ENCODE measurements at regions not wholly inside any gene's neighbourhood (a gene's known extent, or its start where the extent isn't known, plus 50 kb on each side); places are given as distances from the start of the nearest gene placed in this dataset.

GRCh38 chr4:187289371-187289770 is 565.7 kb upstream of the FAT1 start:
- Histone ChIP-seq H3K27ac (ENCODE audit: low read depth, low read length) (no peak overlapping the region), H3K36me3 (ENCODE audit: insufficient read depth, low read length) (no peaks in the 10 kb centered on the region), H3K4me1 (ENCODE audit: insufficient read depth, low read length) (no peaks in the 10 kb centered on the region), H3K4me3 (ENCODE audit: low read length in 2 of 2) (no peak overlapping the region), H3K27me3 (ENCODE audit: insufficient read depth, low read length) (no peaks in the 10 kb centered on the region), H3K9me3 (ENCODE audit: control insufficient read depth in 1 of 2, low read length in 2 of 2) (no peaks in the 10 kb centered on the region)
- no peak overlapping the region for H3K27ac Mint-ChIP-seq
- H3K36me3 Mint-ChIP-seq, result no peaks in the 10 kb centered on the region
- DNase-seq, result no peak
- no peaks in the 10 kb centered on the region for H3K27me3 Mint-ChIP-seq
- H3K4me1 Mint-ChIP-seq, result no peaks in the 10 kb centered on the region
- ChIA-PET CTCF (ENCODE audit: partially characterized antibody) (no interaction called here), POLR2A (ENCODE audit: partially characterized antibody) (no interaction called here)
- intact Hi-C loops (cut with micrococcal nuclease), result no loop called here
- no peak overlapping the region for H3K4me3 Mint-ChIP-seq
- peaks cover 0 to 10% (median 3%) of the 10 kb centered on the region in 8 donors for H3K9me3 Mint-ChIP-seq

GRCh38 chr4:187294861-187295260 is 571.2 kb upstream of the FAT1 start:
- intact Hi-C loops (cut with micrococcal nuclease), result no loop called here
- peaks cover 3 to 26% (median 17%) of the 10 kb centered on the region in 8 donors for H3K9me3 Mint-ChIP-seq
- Histone ChIP-seq H3K27ac (ENCODE audit: low read depth, low read length) (no peak overlapping the region), H3K4me1 (ENCODE audit: insufficient read depth, low read length) (no peaks in the 10 kb centered on the region), H3K27me3 (ENCODE audit: insufficient read depth, low read length) (no peaks in the 10 kb centered on the region), H3K4me3 (ENCODE audit: low read length in 2 of 2) (no peak overlapping the region), H3K9me3 (ENCODE audit: control insufficient read depth in 1 of 2, low read length in 2 of 2) (no peaks in the 10 kb centered on the region), H3K36me3 (ENCODE audit: insufficient read depth, low read length) (no peaks in the 10 kb centered on the region)
- DNase-seq, result no peak
- POLR2A ChIA-PET (ENCODE audit: partially characterized antibody), result no interaction called here
- no peak overlapping the region for H3K4me3 Mint-ChIP-seq
- no peaks in the 10 kb centered on the region for H3K27me3 Mint-ChIP-seq
- CTCF ChIA-PET (ENCODE audit: partially characterized antibody), result no interaction called here
- no peak overlapping the region for H3K27ac Mint-ChIP-seq
- H3K4me1 Mint-ChIP-seq, result no peaks in the 10 kb centered on the region
- H3K36me3 Mint-ChIP-seq, result no peaks in the 10 kb centered on the region

- H3K4me3 ChIP-seq (ENCODE audit: low read length in 2 of 2), result no peak overlapping the region
- no peaks in the 10 kb centered on the region for H3K27me3 ChIP-seq (ENCODE audit: insufficient read depth, low read length)
- Mint-ChIP-seq H3K36me3 (no peaks in the 10 kb centered on the region), H3K4me1 (no peaks in the 10 kb centered on the region), H3K27ac (no peak overlapping the region), H3K4me3 (no peak overlapping the region), H3K9me3 (peaks cover 3 to 27% (median 12%) of the 10 kb centered on the region in 8 donors), H3K27me3 (no peaks in the 10 kb centered on the region)
- CTCF ChIA-PET (ENCODE audit: partially characterized antibody), result no interaction called here
- H3K27ac ChIP-seq (ENCODE audit: low read depth, low read length), result no peak overlapping the region
- H3K36me3 ChIP-seq (ENCODE audit: insufficient read depth, low read length), result no peaks in the 10 kb centered on the region
- DNase-seq, result no peak
- POLR2A ChIA-PET (ENCODE audit: partially characterized antibody), result no interaction called here
- H3K4me1 ChIP-seq (ENCODE audit: insufficient read depth, low read length), result no peaks in the 10 kb centered on the region
- no peaks in the 10 kb centered on the region for H3K9me3 ChIP-seq (ENCODE audit: control insufficient read depth in 1 of 2, low read length in 2 of 2)
- intact Hi-C loops (cut with micrococcal nuclease), result no loop called here
Observed at GRCh38 chr4:187301923-187302322, 578.3 kb upstream of the FAT1 start.

GRCh38 chr4:187302457-187303150 is 578.9 kb upstream of the FAT1 start:
- no peak for DNase-seq
- Histone ChIP-seq H3K4me1 (ENCODE audit: insufficient read depth, low read length) (no peaks in the 10 kb centered on the region), H3K36me3 (ENCODE audit: insufficient read depth, low read length) (no peaks in the 10 kb centered on the region), H3K9me3 (ENCODE audit: control insufficient read depth in 1 of 2, low read length in 2 of 2) (no peaks in the 10 kb centered on the region), H3K4me3 (ENCODE audit: low read length in 2 of 2) (no peak overlapping the region), H3K27ac (ENCODE audit: low read depth, low read length) (no peak overlapping the region), H3K27me3 (ENCODE audit: insufficient read depth, low read length) (no peaks in the 10 kb centered on the region)
- H3K9me3 Mint-ChIP-seq, result peaks cover 2 to 22% (median 8%) of the 10 kb centered on the region in 8 donors
- no peaks in the 10 kb centered on the region for H3K4me1 Mint-ChIP-seq
- intact Hi-C loops (cut with micrococcal nuclease), result no loop called here
- no peaks in the 10 kb centered on the region for H3K27me3 Mint-ChIP-seq
- H3K36me3 Mint-ChIP-seq, result no peaks in the 10 kb centered on the region
- no peak overlapping the region for H3K4me3 Mint-ChIP-seq
- ChIA-PET CTCF (ENCODE audit: partially characterized antibody) (no interaction called here), POLR2A (ENCODE audit: partially characterized antibody) (no interaction called here)
- H3K27ac Mint-ChIP-seq, result no peak overlapping the region

- CTCF ChIA-PET (ENCODE audit: partially characterized antibody), result no interaction called here
- Histone ChIP-seq H3K4me3 (ENCODE audit: low read length in 2 of 2) (no peak overlapping the region), H3K27ac (ENCODE audit: low read depth, low read length) (no peak overlapping the region), H3K9me3 (ENCODE audit: control insufficient read depth in 1 of 2, low read length in 2 of 2) (no peaks in the 10 kb centered on the region), H3K27me3 (ENCODE audit: insufficient read depth, low read length) (no peaks in the 10 kb centered on the region), H3K4me1 (ENCODE audit: insufficient read depth, low read length) (no peaks in the 10 kb centered on the region), H3K36me3 (ENCODE audit: insufficient read depth, low read length) (no peaks in the 10 kb centered on the region)
- DNase-seq, result no peak
- POLR2A ChIA-PET (ENCODE audit: partially characterized antibody), result no interaction called here
- Mint-ChIP-seq H3K4me1 (no peaks in the 10 kb centered on the region), H3K4me3 (no peak overlapping the region), H3K9me3 (peaks cover 0 to 16% (median 6%) of the 10 kb centered on the region in 8 donors), H3K36me3 (no peaks in the 10 kb centered on the region), H3K27me3 (no peaks in the 10 kb centered on the region), H3K27ac (no peak overlapping the region)
- intact Hi-C loops (cut with micrococcal nuclease), result no loop called here
Observed at GRCh38 chr4:187304133-187304532, 580.5 kb upstream of the FAT1 start.

GRCh38 chr4:187307131-187307530 is 583.5 kb upstream of the FAT1 start:
- Mint-ChIP-seq H3K27me3 (no peaks in the 10 kb centered on the region), H3K27ac (no peak overlapping the region), H3K4me3 (no peak overlapping the region), H3K9me3 (peaks cover 0 to 24% (median 5%) of the 10 kb centered on the region in 8 donors), H3K36me3 (no peaks in the 10 kb centered on the region), H3K4me1 (no peaks in the 10 kb centered on the region)
- Histone ChIP-seq H3K4me1 (ENCODE audit: insufficient read depth, low read length) (no peaks in the 10 kb centered on the region), H3K9me3 (ENCODE audit: control insufficient read depth in 1 of 2, low read length in 2 of 2) (no peaks in the 10 kb centered on the region), H3K36me3 (ENCODE audit: insufficient read depth, low read length) (no peaks in the 10 kb centered on the region), H3K27ac (ENCODE audit: low read depth, low read length) (no peak overlapping the region), H3K27me3 (ENCODE audit: insufficient read depth, low read length) (no peaks in the 10 kb centered on the region), H3K4me3 (ENCODE audit: low read length in 2 of 2) (no peak overlapping the region)
- ChIA-PET POLR2A (ENCODE audit: partially characterized antibody) (no interaction called here), CTCF (ENCODE audit: partially characterized antibody) (no interaction called here)
- no peak for DNase-seq
- intact Hi-C loops (cut with micrococcal nuclease), result no loop called here

- Histone ChIP-seq H3K27ac (ENCODE audit: low read depth, low read length) (no peak overlapping the region), H3K4me3 (ENCODE audit: low read length in 2 of 2) (no peak overlapping the region), H3K9me3 (ENCODE audit: control insufficient read depth in 1 of 2, low read length in 2 of 2) (no peaks in the 10 kb centered on the region), H3K36me3 (ENCODE audit: insufficient read depth, low read length) (no peaks in the 10 kb centered on the region), H3K27me3 (ENCODE audit: insufficient read depth, low read length) (no peaks in the 10 kb centered on the region), H3K4me1 (ENCODE audit: insufficient read depth, low read length) (no peaks in the 10 kb centered on the region)
- DNase-seq, result no peak
- CTCF ChIA-PET (ENCODE audit: partially characterized antibody), result no interaction called here
- H3K27me3 Mint-ChIP-seq, result no peaks in the 10 kb centered on the region
- H3K4me1 Mint-ChIP-seq, result no peaks in the 10 kb centered on the region
- intact Hi-C loops (cut with micrococcal nuclease), result no loop called here
- H3K27ac Mint-ChIP-seq, result no peak overlapping the region
- H3K4me3 Mint-ChIP-seq, result no peak overlapping the region
- POLR2A ChIA-PET (ENCODE audit: partially characterized antibody), result no interaction called here
- H3K36me3 Mint-ChIP-seq, result no peaks in the 10 kb centered on the region
- peaks cover 0 to 24% (median 5%) of the 10 kb centered on the region in 8 donors for H3K9me3 Mint-ChIP-seq
Observed at GRCh38 chr4:187309456-187309855, 585.8 kb upstream of the FAT1 start.

- intact Hi-C loops (cut with micrococcal nuclease), result no loop called here
- no peak for DNase-seq
- H3K27ac ChIP-seq (ENCODE audit: low read depth, low read length), result no peak overlapping the region
- Mint-ChIP-seq H3K9me3 (peaks cover 0 to 19% (median 9%) of the 10 kb centered on the region in 8 donors), H3K27ac (no peak overlapping the region), H3K4me1 (no peaks in the 10 kb centered on the region), H3K4me3 (no peak overlapping the region), H3K36me3 (no peaks in the 10 kb centered on the region), H3K27me3 (peaks cover 0 to 1% of the 10 kb centered on the region in 2 donors)
- no peaks in the 10 kb centered on the region for H3K27me3 ChIP-seq (ENCODE audit: insufficient read depth, low read length)
- no peaks in the 10 kb centered on the region for H3K9me3 ChIP-seq (ENCODE audit: control insufficient read depth in 1 of 2, low read length in 2 of 2)
- ChIA-PET CTCF (ENCODE audit: partially characterized antibody) (no interaction called here), POLR2A (ENCODE audit: partially characterized antibody) (no interaction called here)
- no peaks in the 10 kb centered on the region for H3K4me1 ChIP-seq (ENCODE audit: insufficient read depth, low read length)
- H3K36me3 ChIP-seq (ENCODE audit: insufficient read depth, low read length), result no peaks in the 10 kb centered on the region
- H3K4me3 ChIP-seq (ENCODE audit: low read length in 2 of 2), result no peak overlapping the region
Observed at GRCh38 chr4:187312299-187312698, 588.6 kb upstream of the FAT1 start.

Measured in CD4-positive, alpha-beta memory T cell (primary cell).